H1 (cell line): ENCODE measurements at regions not wholly inside any gene's neighbourhood (a gene's known extent, or its start where the extent isn't known, plus 50 kb on each side); places are given as distances from the start of the nearest gene placed in this dataset.

Experiments used
- CTCF ChIA-PET: fragments of 300-600 bp; sonication (Branson Sonifier 250); formaldehyde crosslinking; loops from one replicate; lab custom pipeline; 2021; ENCODE audit not compliant: partially characterized antibody; lab: Charles Lee
- POLR2A ChIA-PET: fragments of 300-600 bp; sonication (Branson Sonifier 250); formaldehyde crosslinking; loops from one replicate; lab custom pipeline; 2021; ENCODE audit warnings: inconsistent platforms; ENCODE audit not compliant: partially characterized antibody; lab: Charles Lee
- DNase-seq, 2 experiments: peaks; one replicate each; pipeline versions ENCODE4 v3.0.0 to v3.0.0-alpha.2; 2010 to 2022; ENCODE audit warnings: low spot score in 2 of 2, low read depth in 1 of 2, mixed read lengths in 1 of 2
- FAIRE-seq: peaks from 2 replicates; lab custom pipeline; 2011; peaks lifted over from hg19 to GRCh38; lab: Jason Lieb, UNC
- H2AFZ ChIP-seq: 2 replicates; pipeline ENCODE4 v1.8.1; 2012; ENCODE audit warnings: low read length, inconsistent platforms
- H2AK5ac ChIP-seq: 2 replicates; pipeline ENCODE4 v1.6.1; 2013; ENCODE audit warnings: low read depth, low read length
- H2BK120ac ChIP-seq: replicated peaks from 2 replicates; pipeline ENCODE3; 2013; ENCODE audit warnings: low read depth, low read length, inconsistent platforms
- H2BK12ac ChIP-seq: 2 replicates; pipeline ENCODE4 v1.6.1; 2013; ENCODE audit warnings: low read depth, low read length
- H2BK15ac ChIP-seq: 2 replicates; pipeline ENCODE4 v1.6.1; 2013; ENCODE audit warnings: low read length
- H2BK20ac ChIP-seq: 2 replicates; pipeline ENCODE4 v1.6.1; 2013; ENCODE audit warnings: low read length
- H2BK5ac ChIP-seq: 2 replicates; pipeline ENCODE4 v1.6.1; 2013; ENCODE audit warnings: low read depth, low read length
- H3K14ac ChIP-seq: 2 replicates; pipeline ENCODE4 v1.6.1; 2013; ENCODE audit warnings: inconsistent platforms; ENCODE audit not compliant: insufficient read length
- H3K18ac ChIP-seq: 2 replicates; pipeline ENCODE4 v1.6.1; 2013; ENCODE audit warnings: low read length; ENCODE audit errors: extremely low read depth
- H3K23ac ChIP-seq: 2 replicates; pipeline ENCODE4 v1.6.1; 2013; ENCODE audit warnings: inconsistent platforms; ENCODE audit not compliant: insufficient read length
- H3K23me2 ChIP-seq: 2 replicates; pipeline ENCODE4 v1.6.1; 2013; ENCODE audit warnings: low read depth, low read length
- H3K27ac ChIP-seq: 2 replicates; pipeline ENCODE4 v1.6.1; 2011; ENCODE audit warnings: low read depth, low read length, inconsistent platforms
- H3K27me3 ChIP-seq, 4 experiments: replicated peaks in 1 of 4; 1 replicate in 1 of 4; 2 replicates in 3 of 4; pipeline versions ENCODE4 v1.6.1 to v1.8.1; 2011 to 2013; ENCODE audit warnings: low read length in 3 of 4, mild to moderate bottlenecking in 3 of 4, inconsistent platforms in 2 of 4, mixed read lengths in 2 of 4, moderate library complexity in 1 of 4; ENCODE audit not compliant: control insufficient read depth in 3 of 4, insufficient read depth in 3 of 4; ENCODE audit errors: extremely low read depth in 1 of 4
- H3K36me3 ChIP-seq, 4 experiments: 2 replicates each; pipeline versions ENCODE4 v1.6.1 to v1.8.1; 2011 to 2013; ENCODE audit warnings: mild to moderate bottlenecking in 4 of 4, low read length in 3 of 4, moderate library complexity in 2 of 4, control low read depth in 1 of 4, inconsistent platforms in 1 of 4; ENCODE audit not compliant: insufficient read depth in 4 of 4, control insufficient read depth in 2 of 4
- H3K4ac ChIP-seq: replicated peaks from 2 replicates; pipeline ENCODE3; 2013; ENCODE audit warnings: low read length, low read depth, mixed read lengths, inconsistent platforms; ENCODE audit not compliant: insufficient read length
- H3K4me1 ChIP-seq, 4 experiments: replicated peaks in 1 of 4; 1 replicate in 1 of 4; 2 replicates in 3 of 4; pipeline versions ENCODE4 v1.6.1 to v1.8.1; 2011 to 2013; ENCODE audit warnings: low read length in 3 of 4, inconsistent platforms in 2 of 4, mixed read lengths in 1 of 4; ENCODE audit not compliant: insufficient read depth in 4 of 4, control insufficient read depth in 3 of 4
- H3K4me2 ChIP-seq, 2 experiments: 2 replicates each; pipeline versions ENCODE4 v1.6.1 to v1.8.1; 2011 to 2013; ENCODE audit warnings: low read depth in 2 of 2, low read length in 2 of 2, control low read depth in 1 of 2, inconsistent platforms in 1 of 2, mild to moderate bottlenecking in 1 of 2; ENCODE audit not compliant: insufficient read depth in 1 of 2
- H3K4me3 ChIP-seq, 4 experiments: fragments of 200-600, 300-600 bp in 1 of 4; sonication (generic), shearing (Covaris generic), sonication (Bioruptor Twin) in 1 of 4; 2 replicates each; pipeline versions ENCODE4 v1.5.1 to v1.8.1; 2011 to 2016; ENCODE audit warnings: low read length in 4 of 4, low read depth in 3 of 4, control low read depth in 2 of 4, inconsistent platforms in 2 of 4, mild to moderate bottlenecking in 2 of 4, mixed read lengths in 1 of 4, moderate library complexity in 1 of 4; ENCODE audit not compliant: insufficient read depth in 2 of 4; ENCODE audit errors: extremely low read depth in 1 of 4
- H3K56ac ChIP-seq: replicated peaks from 2 replicates; pipeline ENCODE3; 2013; ENCODE audit warnings: low read depth, mild to moderate bottlenecking, mixed read lengths, low read length, inconsistent platforms; ENCODE audit not compliant: insufficient read length
- H3K79me1 ChIP-seq: 2 replicates; pipeline ENCODE4 v1.6.1; 2013; ENCODE audit warnings: low read depth, low read length, control low read depth
- H3K79me2 ChIP-seq, 2 experiments: 2 replicates each; pipeline versions ENCODE4 v1.6.1 to v1.8.1; 2012 to 2013; ENCODE audit warnings: low read length in 2 of 2, mild to moderate bottlenecking in 2 of 2, inconsistent platforms in 1 of 2; ENCODE audit not compliant: insufficient read depth in 2 of 2, control insufficient read depth in 1 of 2
- H3K9ac ChIP-seq, 4 experiments: replicated peaks in 1 of 4; 1 replicate in 1 of 4; 2 replicates in 3 of 4; pipeline versions ENCODE4 v1.6.1 to v1.8.1; 2011 to 2013; ENCODE audit warnings: low read depth in 3 of 4, low read length in 3 of 4, control low read depth in 2 of 4, mild to moderate bottlenecking in 2 of 4, moderate library complexity in 2 of 4, inconsistent platforms in 1 of 4; ENCODE audit errors: extremely low read depth in 1 of 4
- H3K9me3 ChIP-seq, 2 experiments: 2 replicates each; pipeline versions ENCODE4 v1.6.1 to v1.8.1; 2012 to 2013; ENCODE audit warnings: mild to moderate bottlenecking in 2 of 2, moderate library complexity in 2 of 2, control low read depth in 1 of 2, inconsistent platforms in 1 of 2, low read depth in 1 of 2, low read length in 1 of 2, mixed read lengths in 1 of 2; ENCODE audit not compliant: insufficient read depth in 2 of 2
- H4K20me1 ChIP-seq, 2 experiments: replicated peaks in 1 of 2; 2 replicates each; pipeline versions ENCODE3 to v1.8.1; 2011 to 2013; ENCODE audit warnings: inconsistent platforms in 2 of 2, low read length in 2 of 2, mild to moderate bottlenecking in 1 of 2; ENCODE audit not compliant: insufficient read depth in 2 of 2, control insufficient read depth in 1 of 2
- H4K5ac ChIP-seq: 2 replicates; pipeline ENCODE4 v1.6.1; 2013; ENCODE audit warnings: low read length, low read depth, mixed read lengths, inconsistent platforms; ENCODE audit not compliant: insufficient read length
- H4K8ac ChIP-seq: 2 replicates; pipeline ENCODE4 v1.8.0; 2013; ENCODE audit warnings: mild to moderate bottlenecking, moderate library complexity, low read length, inconsistent platforms; ENCODE audit not compliant: insufficient read depth; ENCODE audit errors: extremely low read depth
- H4K91ac ChIP-seq: replicated peaks from 2 replicates; pipeline ENCODE3; 2013; ENCODE audit warnings: low read length, mixed read lengths, inconsistent platforms; ENCODE audit not compliant: insufficient read length
- ATF3 ChIP-seq: IDR thresholded peaks from 2 replicates; pipeline ENCODE4 v1.6.1; 2011; ENCODE audit warnings: low read depth, mild to moderate bottlenecking, low read length; ENCODE audit not compliant: insufficient read depth
- BRCA1 ChIP-seq: IDR thresholded peaks from 2 replicates; pipeline ENCODE4 v1.6.1; 2012; ENCODE audit warnings: low read depth, low read length, improper control_type of control experiment
- CHD1 ChIP-seq: IDR thresholded peaks from 2 replicates; pipeline ENCODE4 v1.6.1; 2012; ENCODE audit warnings: low read depth, low read length, improper control_type of control experiment
- CREB1 ChIP-seq: IDR thresholded peaks from 2 replicates; pipeline ENCODE4 v1.6.1; 2012; ENCODE audit warnings: inconsistent platforms
- GABPA ChIP-seq: IDR thresholded peaks from 2 replicates; pipeline ENCODE4 v1.6.1; 2011; ENCODE audit warnings: mild to moderate bottlenecking, low read length, moderate library complexity, borderline replicate concordance; ENCODE audit not compliant: insufficient read depth
- PHF8 ChIP-seq: fragments of 200-600 bp; sonication (generic); conservative IDR thresholded peaks from 2 replicates; pipeline ENCODE4 v1.7.1; 2012; ENCODE audit warnings: low read depth, mild to moderate bottlenecking, inconsistent platforms, low read length, moderate library complexity
- SIN3A ChIP-seq, 2 experiments: IDR thresholded peaks in 1 of 2; conservative IDR thresholded peaks in 1 of 2; 2 replicates each; pipeline ENCODE4 v1.6.1; 2011 to 2012; ENCODE audit warnings: low read length in 2 of 2, improper control_type of control experiment in 1 of 2, low read depth in 1 of 2, mild to moderate bottlenecking in 1 of 2
- SIRT6 ChIP-seq: IDR thresholded peaks from one replicate; pipeline ENCODE4 v1.7.1; 2012; ENCODE audit warnings: low read length, inconsistent platforms
- SP2 ChIP-seq: IDR thresholded peaks from 2 replicates; pipeline ENCODE4 v1.6.1; 2012; ENCODE audit warnings: mild to moderate bottlenecking, low read length, inconsistent platforms
- SP4 ChIP-seq: IDR thresholded peaks from 2 replicates; pipeline ENCODE4 v1.6.1; 2012; ENCODE audit warnings: low read length, inconsistent platforms
- ZNF274 ChIP-seq: IDR thresholded peaks from 2 replicates; pipeline ENCODE4 v1.7.0; 2012; ENCODE audit warnings: low read length, borderline replicate concordance; ENCODE audit errors: extremely low read depth
- WGBS, 2 experiments: shearing (Covaris generic) in 1 of 2; methylation state at CpG; one replicate each; pipeline versions ENCODE4 v1.1.6 to v1.1.7; 2013 to 2015; ENCODE audit warnings: low lambda C conversion rate in 2 of 2, mixed read lengths in 2 of 2, inconsistent platforms in 1 of 2, low coverage in 1 of 2, missing lambda C conversion rate in 1 of 2; ENCODE audit not compliant: insufficient replicate concordance in 2 of 2, insufficient coverage in 1 of 2, insufficient read length in 1 of 2; ENCODE audit errors: extremely low coverage in 1 of 2, missing lambda C conversion rate in 1 of 2; 5-methylcytosine and 5-hydroxymethylcytosine counted together

DNA sequence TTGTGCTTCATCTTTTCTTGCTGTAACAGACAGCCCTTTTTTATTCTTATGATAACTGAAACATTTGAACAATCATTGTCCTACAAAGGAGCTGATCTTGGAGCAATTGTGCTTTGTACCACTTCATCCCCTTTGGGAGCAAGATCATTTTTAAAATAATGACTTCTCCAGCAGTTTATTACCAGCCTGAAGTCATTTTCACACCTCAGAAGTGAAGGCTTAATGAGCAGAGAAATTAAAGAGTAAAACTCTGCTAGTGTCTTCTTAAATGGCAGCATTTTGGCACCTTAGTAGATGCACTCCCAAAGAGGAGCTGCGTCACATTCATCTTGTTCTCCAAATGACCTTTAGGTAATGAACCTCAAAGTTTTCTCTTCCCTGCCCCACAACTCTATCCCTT lies 439.6 kb upstream of the CAMK1G start:
- peak overlapping the region; percentile 3; the same call in 1 of the 2 replicates for H2BK20ac ChIP-seq
- no peak overlapping the region for H2BK120ac ChIP-seq
- no peak overlapping the region for H2AFZ ChIP-seq
- POLR2A ChIA-PET, result no interaction called here
- no peak overlapping the region for H3K27ac ChIP-seq
- H3K23me2 ChIP-seq, result no peaks in the 10 kb centered on the region; the same call in 1 of the 2 replicates
- no peak overlapping the region for H4K5ac ChIP-seq
- no peaks in the 10 kb centered on the region for H3K9me3 ChIP-seq
- H3K36me3 ChIP-seq, result no peaks in the 10 kb centered on the region
- no peak overlapping the region for H3K23ac ChIP-seq
- H4K8ac ChIP-seq, result no peak overlapping the region
- TF ChIP-seq SP4, result no peak
- TF ChIP-seq ATF3, result no peak
- no peak for TF ChIP-seq SIRT6
- no peak for TF ChIP-seq ZNF274
- no peak for TF ChIP-seq BRCA1
- TF ChIP-seq SP2, result no peak
- TF ChIP-seq CHD1, result no peak
- TF ChIP-seq GABPA, result no peak
- no peak for TF ChIP-seq PHF8
- TF ChIP-seq SIN3A (conservative IDR thresholded peaks at IDR 0.05 in 1 of 2, IDR thresholded peaks at IDR 0.05 in 1 of 2; ENCODE audit: low read depth in 1 of 2, low read length in 2 of 2), result no peak
- TF ChIP-seq CREB1, result no peak
- H3K18ac ChIP-seq, result peak overlapping the region; percentile 48; the same call in 1 of the 2 replicates
- H3K79me1 ChIP-seq, result no peaks in the 10 kb centered on the region
- no peak overlapping the region for H3K4ac ChIP-seq
- no peak overlapping the region for H3K9ac ChIP-seq
- no peak overlapping the region for H2AK5ac ChIP-seq
- H3K27me3 ChIP-seq, result no peaks in the 10 kb centered on the region
- H3K14ac ChIP-seq, result no peak overlapping the region
- FAIRE-seq, result no peak
- WGBS, 2 experiments, result 95% methylated on average over 1 of the region's 1 CpG; no CpG with 5 or more reads in 1 of the 2 experiments
- no peak overlapping the region for H3K4me3 ChIP-seq
- H2BK5ac ChIP-seq, result no peak overlapping the region
- H2BK15ac ChIP-seq, result no peak overlapping the region
- H3K4me2 ChIP-seq, result no peak overlapping the region
- no peaks in the 10 kb centered on the region; a peak in 1 of 7 replicates for H3K4me1 ChIP-seq
- H2BK12ac ChIP-seq, result no peak overlapping the region
- H4K91ac ChIP-seq, result no peak overlapping the region
- no peak for DNase-seq
- H3K79me2 ChIP-seq, result no peaks in the 10 kb centered on the region
- no peak overlapping the region for H3K56ac ChIP-seq
- CTCF ChIA-PET, result interaction anchor here (0.6 to 1.5 kb wide), 2 partner anchors 47 to 59 kb away, joined by 3 read pairs; no protein-coding TSS in a partner anchor
- H4K20me1 ChIP-seq, result no peaks in the 10 kb centered on the region
